ENCODE measurements at regions not wholly inside any gene's neighbourhood (a gene's known extent, or its start where the extent isn't known, plus 50 kb on each side); places are given as distances from the start of the nearest gene placed in this dataset.

- H3K27me3 ChIP-seq = no peaks in the 10 kb centered on the region
- no peaks in the 10 kb centered on the region for H3K9me3 ChIP-seq
- no peak overlapping the region for H3K27ac ChIP-seq
- TF ChIP-seq POLR2A (IDR thresholded peaks at IDR 0.05) = no peak
- no peak for TF ChIP-seq POLR2AphosphoS5 (IDR thresholded peaks at IDR 0.05; ENCODE audit: insufficient read depth in 1 of 2, low read depth in 1 of 2)
- TF ChIP-seq CTCF (IDR thresholded peaks at IDR 0.05) = no peak
- intact Hi-C loops (cut with DNase I) = no loop called here
- H3K4me1 ChIP-seq = no peaks in the 10 kb centered on the region
- no peaks in the 10 kb centered on the region for H3K36me3 ChIP-seq
- DNase-seq (ENCODE audit: extremely low spot score in 2 of 2) = no peak
- no peak overlapping the region for H3K4me3 ChIP-seq
Measured at GRCh38 chr11:57124917-57125316, 56.8 kb upstream of the LRRC55 start.

GRCh38 chr11:57126766-57127400 lies 54.9 kb upstream of the LRRC55 start:
- no peaks in the 10 kb centered on the region for H3K36me3 ChIP-seq
- H3K27ac ChIP-seq = no peak overlapping the region
- intact Hi-C loops (cut with DNase I) = no loop called here
- H3K4me3 ChIP-seq = no peak overlapping the region
- H3K4me1 ChIP-seq = no peaks in the 10 kb centered on the region
- no peaks in the 10 kb centered on the region for H3K9me3 ChIP-seq
- TF ChIP-seq CTCF (IDR thresholded peaks at IDR 0.05) = no peak
- TF ChIP-seq POLR2AphosphoS5 (IDR thresholded peaks at IDR 0.05; ENCODE audit: insufficient read depth in 1 of 2, low read depth in 1 of 2) = no peak
- TF ChIP-seq POLR2A (IDR thresholded peaks at IDR 0.05) = no peak
- no peak for DNase-seq (ENCODE audit: extremely low spot score in 2 of 2)
- no peaks in the 10 kb centered on the region for H3K27me3 ChIP-seq

DNA sequence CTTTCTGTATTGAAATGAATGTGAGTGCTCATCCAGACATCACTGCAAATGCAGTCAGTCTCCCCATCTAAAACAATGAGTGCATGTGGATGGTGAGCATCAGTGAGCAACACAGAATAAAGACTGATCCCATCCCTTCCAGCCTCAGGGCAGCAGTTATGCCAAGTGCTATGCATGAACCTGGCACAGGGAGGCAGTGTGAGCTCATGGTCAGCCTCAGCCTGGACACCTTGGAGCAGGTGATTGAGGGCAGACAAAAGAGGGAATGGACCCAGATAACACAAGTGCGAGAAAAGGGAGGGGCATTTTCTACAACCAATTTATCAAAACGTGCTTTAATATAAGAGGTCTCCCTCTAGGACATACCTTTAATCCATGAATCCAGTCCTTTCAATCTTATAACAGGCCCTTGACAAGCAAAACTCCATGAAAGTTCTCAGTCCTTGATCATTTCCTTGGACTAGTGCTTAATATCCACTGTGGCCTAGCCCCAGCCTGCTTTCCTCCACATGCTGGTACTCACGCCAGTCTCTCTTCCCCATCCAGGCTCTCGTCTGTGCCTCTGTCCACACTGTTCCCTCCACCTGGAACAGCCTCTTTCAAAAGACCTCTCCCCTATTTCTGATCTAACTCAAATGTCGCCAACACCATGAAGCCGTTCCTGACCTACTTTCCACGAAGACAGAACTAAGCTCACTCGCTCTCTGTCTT lies 50.5 kb upstream of the LRRC55 start:
- no peaks in the 10 kb centered on the region for H3K27me3 ChIP-seq
- H3K9me3 ChIP-seq = no peaks in the 10 kb centered on the region
- H3K36me3 ChIP-seq = no peaks in the 10 kb centered on the region
- no peaks in the 10 kb centered on the region for H3K4me1 ChIP-seq
- DNase-seq (ENCODE audit: extremely low spot score in 2 of 2) = no peak
- TF ChIP-seq POLR2AphosphoS5 (IDR thresholded peaks at IDR 0.05; ENCODE audit: insufficient read depth in 1 of 2, low read depth in 1 of 2) (no peak), CTCF (IDR thresholded peaks at IDR 0.05) (peak in 2 of 3 experiments; percentile 30)
- H3K27ac ChIP-seq = no peak overlapping the region
- H3K4me3 ChIP-seq = no peak overlapping the region
- intact Hi-C loops (cut with DNase I) = loop anchor here (10.0 kb wide), 1 partner anchor 114 kb away; no protein-coding TSS in a partner anchor
